ENCODE measurements at regions not wholly inside any gene's neighbourhood (a gene's known extent, or its start where the extent isn't known, plus 50 kb on each side); places are given as distances from the start of the nearest gene placed in this dataset.

- no peak for DNase-seq (ENCODE audit: low spot score)
Observed at GRCh38 chr5:141800617-141801016, 77.6 kb downstream of the PCDH1 start.

- no peak for DNase-seq (ENCODE audit: low spot score)
Observed at GRCh38 chr5:141799507-141800167, 78.6 kb downstream of the PCDH1 start.

GRCh38 chr5:141797425-141797824 lies 80.8 kb downstream of the PCDH1 start:
- DNase-seq (ENCODE audit: low spot score) = no peak

GRCh38 chr5:141795421-141795820 lies 82.8 kb downstream of the PCDH1 start:
- DNase-seq (ENCODE audit: low spot score) = no peak

GRCh38 chr5:141793881-141794280 lies 84.3 kb downstream of the PCDH1 start:
- DNase-seq (ENCODE audit: low spot score) = no peak

- no peak for DNase-seq (ENCODE audit: low spot score)
Observed at GRCh38 chr5:141793403-141793802, 84.8 kb downstream of the PCDH1 start.

GRCh38 chr5:141790630-141791029 lies 87.6 kb downstream of the PCDH1 start:
- DNase-seq (ENCODE audit: low spot score) = no peak

- no peak for DNase-seq (ENCODE audit: low spot score)
Observed at GRCh38 chr5:141789330-141789729, 88.9 kb downstream of the PCDH1 start.

- no peak for DNase-seq (ENCODE audit: low spot score)
Observed at GRCh38 chr5:141788296-141788970, 89.8 kb downstream of the PCDH1 start.

- no peak for DNase-seq (ENCODE audit: low spot score)
Observed at GRCh38 chr5:141787376-141787775, 90.8 kb downstream of the PCDH1 start.

- no peak for DNase-seq (ENCODE audit: low spot score)
Observed at GRCh38 chr5:141786700-141787099, 91.5 kb downstream of the PCDH1 start.

GRCh38 chr5:141785711-141786110 lies 92.5 kb downstream of the PCDH1 start:
- DNase-seq (ENCODE audit: low spot score) = no peak

- DNase-seq (ENCODE audit: low spot score) = no peak
Observed at GRCh38 chr5:141785135-141785534, 93.1 kb downstream of the PCDH1 start.

- DNase-seq (ENCODE audit: low spot score) = no peak
Observed at GRCh38 chr5:141784529-141784928, 93.7 kb downstream of the PCDH1 start.

GRCh38 chr5:141783947-141784296 lies 94.3 kb downstream of the PCDH1 start:
- DNase-seq (ENCODE audit: low spot score) = no peak

GRCh38 chr5:141783005-141783946 lies 94.9 kb downstream of the PCDH1 start:
- DNase-seq (ENCODE audit: low spot score) = no peak

GRCh38 chr5:141781910-141782309 lies 96.3 kb downstream of the PCDH1 start:
- DNase-seq (ENCODE audit: low spot score) = no peak

- no peak for DNase-seq (ENCODE audit: low spot score)
Observed at GRCh38 chr5:141780952-141781781, 97.0 kb downstream of the PCDH1 start.

- no peak for DNase-seq (ENCODE audit: low spot score)
Observed at GRCh38 chr5:141780240-141780951, 97.8 kb downstream of the PCDH1 start.

GRCh38 chr5:141779503-141779973 lies 97.5 kb upstream of the ARAP3 start:
- no peak for DNase-seq (ENCODE audit: low spot score)

- no peak for DNase-seq (ENCODE audit: low spot score)
Observed at GRCh38 chr5:141778683-141779082, 96.7 kb upstream of the ARAP3 start.

Measured in AG20443 (cell line).